ENCODE measurements at regions not wholly inside any gene's neighbourhood (a gene's known extent, or its start where the extent isn't known, plus 50 kb on each side); places are given as distances from the start of the nearest gene placed in this dataset.

GRCh38 chr12:60872219-60872618 is 1276.4 kb downstream of the SLC16A7 start:
- Mint-ChIP-seq H3K4me1 (no peaks in the 10 kb centered on the region), H3K36me3 (no peaks in the 10 kb centered on the region), H3K27ac (no peak overlapping the region), H3K9me3 (peaks cover 18% of the 10 kb centered on the region), H3K4me3 (no peak overlapping the region)
- DNase-seq (ENCODE audit: low spot score in 2 of 2) = no peak
- no peak for ATAC-seq

GRCh38 chr12:60872850-60873713 is 1277.3 kb downstream of the SLC16A7 start:
- Mint-ChIP-seq H3K4me3 (no peak overlapping the region), H3K36me3 (no peaks in the 10 kb centered on the region), H3K4me1 (no peaks in the 10 kb centered on the region), H3K27ac (no peak overlapping the region), H3K9me3 (peaks cover 16% of the 10 kb centered on the region)
- DNase-seq (ENCODE audit: low spot score in 2 of 2) (no peak), ATAC-seq (no peak)

GRCh38 chr12:60874091-60874490 is 1278.3 kb downstream of the SLC16A7 start:
- peaks cover 21% of the 10 kb centered on the region for H3K9me3 Mint-ChIP-seq
- DNase-seq (ENCODE audit: low spot score in 2 of 2) (no peak), ATAC-seq (no peak)
- no peaks in the 10 kb centered on the region for H3K36me3 Mint-ChIP-seq
- no peak overlapping the region for H3K27ac Mint-ChIP-seq
- no peaks in the 10 kb centered on the region for H3K4me1 Mint-ChIP-seq
- no peak overlapping the region for H3K4me3 Mint-ChIP-seq

GRCh38 chr12:60920841-60921495 is 1325.1 kb downstream of the SLC16A7 start:
- no peak for ATAC-seq
- H3K4me1 Mint-ChIP-seq = no peaks in the 10 kb centered on the region
- no peak overlapping the region for H3K27ac Mint-ChIP-seq
- no peaks in the 10 kb centered on the region for H3K36me3 Mint-ChIP-seq
- DNase-seq (ENCODE audit: low spot score in 2 of 2) = no peak
- H3K9me3 Mint-ChIP-seq = peaks cover 11% of the 10 kb centered on the region
- H3K4me3 Mint-ChIP-seq = no peak overlapping the region

- no peaks in the 10 kb centered on the region for H3K36me3 Mint-ChIP-seq
Observed at GRCh38 chr12:60921541-60921940, 1325.7 kb downstream of the SLC16A7 start.

GRCh38 chr12:60926256-60926655 is 1330.4 kb downstream of the SLC16A7 start:
- DNase-seq (ENCODE audit: low spot score in 2 of 2) (no peak), ATAC-seq (no peak)
- Mint-ChIP-seq H3K4me1 (no peaks in the 10 kb centered on the region), H3K27ac (no peak overlapping the region), H3K4me3 (no peak overlapping the region), H3K9me3 (peaks cover 20% of the 10 kb centered on the region), H3K36me3 (no peaks in the 10 kb centered on the region)

More at GRCh38 chr12:60921541-60921940, 1325.7 kb downstream of the SLC16A7 start:
- DNase-seq (ENCODE audit: low spot score in 2 of 2) (no peak), ATAC-seq (no peak)
- no peak overlapping the region for H3K27ac Mint-ChIP-seq
- no peak overlapping the region for H3K4me3 Mint-ChIP-seq
- H3K9me3 Mint-ChIP-seq = peaks cover 11% of the 10 kb centered on the region
- no peaks in the 10 kb centered on the region for H3K4me1 Mint-ChIP-seq

GRCh38 chr12:60930151-60930550 is 1330.1 kb upstream of the USP15 start:
- Mint-ChIP-seq H3K36me3 (no peaks in the 10 kb centered on the region), H3K27ac (no peak overlapping the region), H3K4me1 (no peaks in the 10 kb centered on the region), H3K9me3 (peaks cover 16% of the 10 kb centered on the region), H3K4me3 (no peak overlapping the region)
- ATAC-seq (no peak), DNase-seq (ENCODE audit: low spot score in 2 of 2) (no peak)

- no peak for DNase-seq (ENCODE audit: low spot score in 2 of 2)
- ATAC-seq = no peak
- no peaks in the 10 kb centered on the region for H3K4me1 Mint-ChIP-seq
- H3K4me3 Mint-ChIP-seq = no peak overlapping the region
- peaks cover 15% of the 10 kb centered on the region for H3K9me3 Mint-ChIP-seq
- no peak overlapping the region for H3K27ac Mint-ChIP-seq
- no peaks in the 10 kb centered on the region for H3K36me3 Mint-ChIP-seq
Observed at GRCh38 chr12:60935981-60936761, 1324.0 kb upstream of the USP15 start.

GRCh38 chr12:60947533-60947932 is 1312.7 kb upstream of the USP15 start:
- Mint-ChIP-seq H3K4me3 (no peak overlapping the region), H3K4me1 (no peaks in the 10 kb centered on the region), H3K36me3 (no peaks in the 10 kb centered on the region), H3K27ac (no peak overlapping the region), H3K9me3 (peaks cover 21% of the 10 kb centered on the region)
- DNase-seq (ENCODE audit: low spot score in 2 of 2) = no peak
- no peak for ATAC-seq

GRCh38 chr12:60967128-60967527 is 1293.1 kb upstream of the USP15 start:
- no peak for DNase-seq (ENCODE audit: low spot score in 2 of 2)
- H3K36me3 Mint-ChIP-seq = no peaks in the 10 kb centered on the region
- H3K4me3 Mint-ChIP-seq = no peak overlapping the region
- H3K27ac Mint-ChIP-seq = no peak overlapping the region
- no peaks in the 10 kb centered on the region for H3K4me1 Mint-ChIP-seq
- no peak for ATAC-seq
- peaks cover 19% of the 10 kb centered on the region for H3K9me3 Mint-ChIP-seq

- no peak overlapping the region for H3K27ac Mint-ChIP-seq
- H3K4me3 Mint-ChIP-seq = no peak overlapping the region
- no peaks in the 10 kb centered on the region for H3K36me3 Mint-ChIP-seq
- DNase-seq (ENCODE audit: low spot score in 2 of 2) (no peak), ATAC-seq (no peak)
- H3K4me1 Mint-ChIP-seq = no peaks in the 10 kb centered on the region
- H3K9me3 Mint-ChIP-seq = peaks cover 15% of the 10 kb centered on the region
Observed at GRCh38 chr12:60977966-60978365, 1282.2 kb upstream of the USP15 start.

GRCh38 chr12:60980558-60980957 is 1279.6 kb upstream of the USP15 start:
- DNase-seq (ENCODE audit: low spot score in 2 of 2) (no peak), ATAC-seq (no peak)
- H3K4me1 Mint-ChIP-seq = no peaks in the 10 kb centered on the region
- H3K4me3 Mint-ChIP-seq = no peak overlapping the region
- H3K27ac Mint-ChIP-seq = no peak overlapping the region
- peaks cover 14% of the 10 kb centered on the region for H3K9me3 Mint-ChIP-seq
- H3K36me3 Mint-ChIP-seq = no peaks in the 10 kb centered on the region

GRCh38 chr12:60981473-60981872 is 1278.7 kb upstream of the USP15 start:
- Mint-ChIP-seq H3K36me3 (no peaks in the 10 kb centered on the region), H3K4me3 (no peak overlapping the region), H3K9me3 (peaks cover 7% of the 10 kb centered on the region), H3K27ac (no peak overlapping the region), H3K4me1 (no peaks in the 10 kb centered on the region)
- ATAC-seq (no peak), DNase-seq (ENCODE audit: low spot score in 2 of 2) (no peak)

- H3K9me3 Mint-ChIP-seq = peaks cover 7% of the 10 kb centered on the region
- no peak overlapping the region for H3K4me3 Mint-ChIP-seq
- H3K36me3 Mint-ChIP-seq = no peaks in the 10 kb centered on the region
- no peak for DNase-seq (ENCODE audit: low spot score in 2 of 2)
- H3K27ac Mint-ChIP-seq = no peak overlapping the region
- no peak for ATAC-seq
- no peaks in the 10 kb centered on the region for H3K4me1 Mint-ChIP-seq
Observed at GRCh38 chr12:60992087-60992486, 1268.1 kb upstream of the USP15 start.

GRCh38 chr12:60995256-60995825 is 1264.9 kb upstream of the USP15 start:
- Mint-ChIP-seq H3K4me1 (no peaks in the 10 kb centered on the region), H3K36me3 (no peaks in the 10 kb centered on the region), H3K4me3 (no peak overlapping the region), H3K27ac (no peak overlapping the region), H3K9me3 (peaks cover 10% of the 10 kb centered on the region)
- DNase-seq (ENCODE audit: low spot score in 2 of 2) (no peak), ATAC-seq (no peak)
